ENCODE measurements at regions not wholly inside any gene's neighbourhood (a gene's known extent, or its start where the extent isn't known, plus 50 kb on each side); places are given as distances from the start of the nearest gene placed in this dataset.

GRCh38 chr12:81022531-81022930 is 55.3 kb upstream of the ACSS3 start:
- WGBS, 10 experiments = 0 to 100% (median 80%) methylated on average over 1 of the region's 1 CpG; no CpG with 5 or more reads in 3 of the 10 experiments
- no peak for ATAC-seq (replicated peaks in 6 of 8)
- in situ Hi-C loops (cut with MboI; ENCODE audit: low pct_unique_long_range_greater_than_20kb in 2 of 9, low sequenced_read_pairs in 9 of 9, unreplicated experiment in 9 of 9) = no loop called here
- Histone ChIP-seq H3K27ac (no peak overlapping the region), H3K4me3 (no peak overlapping the region), H3K4me1 (replicated peaks in 1 of 2) (peaks cover 0 to 5% of the 10 kb centered on the region in 2 donors)

GRCh38 chr12:81021834-81022233 is 56.0 kb upstream of the ACSS3 start:
- peaks cover 0 to 2% of the 10 kb centered on the region in 2 donors for H3K4me1 ChIP-seq (replicated peaks in 1 of 2)
- no peak overlapping the region for H3K27ac ChIP-seq
- no peak overlapping the region for H3K4me3 ChIP-seq
- in situ Hi-C loops (cut with MboI; ENCODE audit: low pct_unique_long_range_greater_than_20kb in 2 of 9, low sequenced_read_pairs in 9 of 9, unreplicated experiment in 9 of 9) = no loop called here
- ATAC-seq (replicated peaks in 6 of 8) = no peak
- WGBS, 10 experiments = 50 to 100% (median 97%) methylated on average over 1 of the region's 1 CpG

DNA sequence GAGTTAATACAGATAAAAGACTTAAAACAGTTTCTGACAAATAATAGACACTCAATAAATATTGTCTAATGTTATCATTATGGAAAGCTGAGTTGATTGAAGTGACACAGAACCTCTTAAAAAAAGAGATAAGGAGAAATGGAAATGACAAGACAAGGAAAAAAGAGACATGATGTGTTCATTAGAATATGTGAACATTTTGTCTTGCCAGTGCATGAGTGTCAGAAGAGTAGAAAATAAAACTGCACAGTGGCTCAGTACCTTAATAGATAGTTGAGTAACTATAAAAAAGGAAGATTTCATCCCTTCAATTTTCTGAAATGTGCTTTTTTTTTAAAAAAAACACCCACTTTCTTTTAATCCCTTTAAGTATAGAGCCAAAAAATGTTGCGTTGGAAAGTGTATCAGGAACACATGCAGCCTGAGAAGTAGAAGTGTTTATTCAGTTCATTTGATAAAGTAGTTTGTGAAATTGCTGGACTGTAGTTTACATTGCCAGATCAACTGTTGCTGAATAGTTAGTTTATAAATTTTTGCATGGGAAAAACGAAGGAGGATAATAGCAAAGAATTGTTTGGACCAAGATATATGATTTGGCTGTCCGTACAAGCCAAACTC is 56.6 kb upstream of the ACSS3 start:
- Histone ChIP-seq H3K27ac (no peak overlapping the region), H3K4me1 (replicated peaks in 1 of 2) (peaks cover 0 to 2% of the 10 kb centered on the region in 2 donors), H3K4me3 (no peak overlapping the region)
- WGBS, 10 experiments = 0 to 73% (median 52%) methylated on average over 2 to 3 of the region's 3 CpGs
- in situ Hi-C loops (cut with MboI; ENCODE audit: low pct_unique_long_range_greater_than_20kb in 2 of 9, low sequenced_read_pairs in 9 of 9, unreplicated experiment in 9 of 9) = no loop called here
- ATAC-seq (replicated peaks in 6 of 8) = no peak

DNA sequence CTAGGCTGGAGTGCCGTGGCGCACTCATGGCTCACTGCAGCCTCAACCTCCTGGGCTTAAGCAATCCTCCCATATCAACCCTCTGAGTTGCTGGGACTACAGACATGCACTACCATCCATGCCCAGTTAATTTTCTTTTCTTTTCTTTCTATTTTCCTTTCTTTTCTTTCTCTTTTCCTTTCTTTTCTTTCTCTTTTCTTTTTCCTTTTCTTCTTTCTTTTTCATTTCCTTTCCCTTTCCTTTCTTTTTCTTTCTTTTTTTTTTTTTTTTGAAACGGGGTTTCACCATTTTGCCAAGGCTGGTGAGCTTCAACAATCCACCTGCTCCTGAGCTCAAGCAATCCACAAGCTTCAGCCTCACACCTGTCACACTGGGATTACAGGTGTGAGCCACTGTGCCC is 60.1 kb upstream of the ACSS3 start:
- no peak for ATAC-seq (replicated peaks in 6 of 8)
- in situ Hi-C loops (cut with MboI; ENCODE audit: low pct_unique_long_range_greater_than_20kb in 2 of 9, low sequenced_read_pairs in 9 of 9, unreplicated experiment in 9 of 9) = no loop called here
- H3K4me1 ChIP-seq (replicated peaks in 1 of 2) = no peaks in the 10 kb centered on the region
- H3K4me3 ChIP-seq = no peak overlapping the region
- H3K27ac ChIP-seq = no peak overlapping the region
- WGBS, 10 experiments = 0 to 100% (median 82%) methylated on average over 1 to 3 of the region's 3 CpGs

DNA sequence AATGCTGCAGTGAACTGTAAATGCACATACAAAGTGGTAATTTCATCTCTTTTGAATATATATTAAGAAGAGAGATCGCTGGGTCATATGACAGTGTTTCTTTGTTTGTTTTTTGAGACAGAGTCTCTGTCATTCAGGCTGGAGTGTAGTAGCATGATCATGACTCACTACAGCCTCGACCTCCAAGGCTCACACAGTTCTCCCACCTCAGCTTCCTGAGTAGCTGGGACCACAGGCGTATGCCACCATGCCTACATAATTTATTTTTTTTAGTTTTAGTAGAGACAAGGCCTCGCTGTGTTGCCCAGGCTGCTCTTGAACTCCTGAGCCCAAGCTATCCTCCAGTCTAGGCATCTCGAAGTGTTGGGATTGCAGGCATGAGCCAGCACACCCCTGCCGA is 62.4 kb upstream of the ACSS3 start:
- in situ Hi-C loops (cut with MboI; ENCODE audit: low pct_unique_long_range_greater_than_20kb in 2 of 9, low sequenced_read_pairs in 9 of 9, unreplicated experiment in 9 of 9) = no loop called here

GRCh38 chr12:81010641-81011040 is 67.2 kb upstream of the ACSS3 start:
- H3K27ac ChIP-seq = no peak overlapping the region
- WGBS, 10 experiments = 0 to 100% (median 37%) methylated on average over 1 of the region's 1 CpG; no CpG with 5 or more reads in 4 of the 10 experiments
- H3K4me1 ChIP-seq (replicated peaks in 1 of 2) = peaks cover 0 to 3% of the 10 kb centered on the region in 2 donors
- no peak overlapping the region for H3K4me3 ChIP-seq
- ATAC-seq (replicated peaks in 6 of 8) = no peak
- in situ Hi-C loops (cut with MboI; ENCODE audit: low pct_unique_long_range_greater_than_20kb in 2 of 9, low sequenced_read_pairs in 9 of 9, unreplicated experiment in 9 of 9) = no loop called here

More for the DNA sequence above, 62.4 kb upstream of the ACSS3 start:
- peak in 1 of 8 experiments; percentile 44 for ATAC-seq (replicated peaks in 6 of 8)
- Histone ChIP-seq H3K27ac (no peak overlapping the region), H3K4me3 (no peak overlapping the region), H3K4me1 (replicated peaks in 1 of 2) (no peaks in the 10 kb centered on the region)
- 24 to 100% (median 77%) methylated on average over 1 to 5 of the region's 6 CpGs; no CpG with 5 or more reads in 1 of the 10 experiments for WGBS, 10 experiments

DNA sequence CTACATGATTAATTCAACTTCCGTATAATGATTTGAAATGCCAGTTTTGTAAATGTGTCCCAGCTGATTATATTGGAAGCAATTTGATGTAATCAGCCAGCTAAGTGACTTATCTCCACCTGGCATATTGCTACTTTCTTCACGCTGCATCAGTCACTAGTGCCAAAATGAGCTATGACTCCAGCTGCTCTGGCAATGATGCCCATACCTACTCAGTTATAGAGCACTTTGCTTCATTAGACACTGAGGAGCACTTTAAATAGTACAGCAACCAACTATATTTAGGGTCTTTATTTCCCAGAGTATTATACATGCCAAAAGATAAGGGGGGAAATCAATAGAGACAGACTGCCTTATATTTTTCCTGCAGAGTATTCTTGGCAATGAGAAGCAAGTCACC is 67.9 kb upstream of the LIN7A start:
- no peak overlapping the region for H3K4me3 ChIP-seq
- in situ Hi-C loops (cut with MboI; ENCODE audit: low pct_unique_long_range_greater_than_20kb in 2 of 9, low sequenced_read_pairs in 9 of 9, unreplicated experiment in 9 of 9) = no loop called here
- ATAC-seq (replicated peaks in 6 of 8) = no peak
- H3K4me1 ChIP-seq (replicated peaks in 1 of 2) = peaks cover 0 to 5% of the 10 kb centered on the region in 2 donors
- H3K27ac ChIP-seq = no peak overlapping the region
- 40 to 100% (median 83%) methylated on average over 1 to 2 of the region's 2 CpGs; no CpG with 5 or more reads in 3 of the 10 experiments for WGBS, 10 experiments

- peaks cover 0 to 7% of the 10 kb centered on the region in 2 donors for H3K4me1 ChIP-seq (replicated peaks in 1 of 2)
- H3K4me3 ChIP-seq = no peak overlapping the region
- no peak overlapping the region for H3K27ac ChIP-seq
- in situ Hi-C loops (cut with MboI; ENCODE audit: low pct_unique_long_range_greater_than_20kb in 2 of 9, low sequenced_read_pairs in 9 of 9, unreplicated experiment in 9 of 9) = no loop called here
- no peak for ATAC-seq (replicated peaks in 6 of 8)
Observed at GRCh38 chr12:81000831-81001230, 63.1 kb upstream of the LIN7A start.

DNA sequence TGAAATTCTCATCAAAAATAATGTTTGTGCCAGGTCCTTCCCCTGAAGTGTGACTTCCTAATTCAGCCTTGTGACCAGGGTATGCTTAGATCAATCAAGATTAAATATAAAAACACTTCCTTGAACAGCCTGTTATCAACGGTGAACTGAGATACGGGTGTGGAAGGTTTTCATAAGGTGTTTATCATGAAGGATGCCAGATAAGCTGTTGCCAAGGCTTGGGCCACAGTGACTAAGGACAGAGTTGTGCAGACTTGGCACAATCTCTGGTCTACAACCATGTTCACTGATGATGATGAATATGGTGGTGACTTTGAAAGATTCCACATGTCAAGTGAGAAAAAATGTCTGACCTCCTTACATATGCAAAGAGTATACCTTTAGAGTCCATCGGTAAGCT is 51.3 kb upstream of the LIN7A start:
- Histone ChIP-seq H3K27ac (no peak overlapping the region), H3K4me1 (replicated peaks in 1 of 2) (no peaks in the 10 kb centered on the region), H3K4me3 (no peak overlapping the region)
- 18 to 100% (median 82%) methylated on average over 1 to 3 of the region's 3 CpGs; no CpG with 5 or more reads in 1 of the 10 experiments for WGBS, 10 experiments
- in situ Hi-C loops (cut with MboI; ENCODE audit: low pct_unique_long_range_greater_than_20kb in 2 of 9, low sequenced_read_pairs in 9 of 9, unreplicated experiment in 9 of 9) = no loop called here
- no peak for ATAC-seq (replicated peaks in 6 of 8)

Measured in motor neuron (in vitro differentiated cells).